HG02852 (cell line): ENCODE measurements at regions not wholly inside any gene's neighbourhood (a gene's known extent, or its start where the extent isn't known, plus 50 kb on each side); places are given as distances from the start of the nearest gene placed in this dataset.
A peak's percentile ranks its signal among the peaks of the same experiment; 100 is the strongest.

Experiments
- ATAC-seq: cut with Tn5 transposase; IDR thresholded peaks from one replicate; pipeline ENCODE4 v1.9.1; 2021; ENCODE audit warnings: mild to moderate bottlenecking, moderate library complexity; ENCODE audit not compliant: unreplicated experiment

GRCh38 chr6:40759838-40760237, 172.7 kb upstream of the LRFN2 start:
- ATAC-seq, result no peak

GRCh38 chr6:40759264-40759663, 172.1 kb upstream of the LRFN2 start:
- ATAC-seq, result no peak

GRCh38 chr6:40755749-40756452, 168.7 kb upstream of the LRFN2 start:
- no peak for ATAC-seq

GRCh38 chr6:40755046-40755681, 168.0 kb upstream of the LRFN2 start:
- ATAC-seq, result no peak

- no peak for ATAC-seq
These were observed 167.4 kb upstream of the LRFN2 start for GRCh38 chr6:40754461-40755045.

- no peak for ATAC-seq
These were observed 166.7 kb upstream of the LRFN2 start for GRCh38 chr6:40753675-40754448.

GRCh38 chr6:40753048-40753447, 165.9 kb upstream of the LRFN2 start:
- no peak for ATAC-seq

- ATAC-seq, result no peak
These were observed 157.7 kb upstream of the LRFN2 start for GRCh38 chr6:40744835-40745234.

GRCh38 chr6:40743690-40744446, 156.7 kb upstream of the LRFN2 start:
- no peak for ATAC-seq

GRCh38 chr6:40743226-40743625, 156.1 kb upstream of the LRFN2 start:
- no peak for ATAC-seq

GRCh38 chr6:40740518-40740917, 153.4 kb upstream of the LRFN2 start:
- ATAC-seq, result no peak

- no peak for ATAC-seq
These were observed 151.5 kb upstream of the LRFN2 start for GRCh38 chr6:40738551-40739193.

- ATAC-seq, result no peak
These were observed 148.4 kb upstream of the LRFN2 start for GRCh38 chr6:40735521-40735920.

- ATAC-seq, result no peak
These were observed 148.0 kb upstream of the LRFN2 start for GRCh38 chr6:40735121-40735520.

- ATAC-seq, result no peak
These were observed 147.4 kb upstream of the LRFN2 start for GRCh38 chr6:40734607-40735006.

- ATAC-seq, result peak; percentile 41
These were observed 146.7 kb upstream of the LRFN2 start for GRCh38 chr6:40733770-40734396.

- no peak for ATAC-seq
These were observed 146.1 kb upstream of the LRFN2 start for GRCh38 chr6:40733290-40733689.

GRCh38 chr6:40732878-40733277, 145.7 kb upstream of the LRFN2 start:
- no peak for ATAC-seq

GRCh38 chr6:40728643-40729042, 141.5 kb upstream of the LRFN2 start:
- ATAC-seq, result no peak

GRCh38 chr6:40727271-40727670, 140.1 kb upstream of the LRFN2 start:
- no peak for ATAC-seq
